OCI-LY3 (cell line): ENCODE measurements at regions not wholly inside any gene's neighbourhood (a gene's known extent, or its start where the extent isn't known, plus 50 kb on each side); places are given as distances from the start of the nearest gene placed in this dataset.

ENCODE experiments used
- H2AFZ ChIP-seq: fragments of 200-600, 300-600 bp; shearing (Covaris generic); 2 replicates; pipeline ENCODE4 v1.6.0; 2014; ENCODE audit warnings: antibody characterized with exemption, low read depth, low read length
- H3K27ac ChIP-seq: fragments of 200-600, 300-600 bp; sonication (generic); 2 replicates; pipeline ENCODE4 v1.5.1; 2014; ENCODE audit warnings: mild to moderate bottlenecking, low read length, moderate library complexity, mixed read lengths
- H3K27me3 ChIP-seq: fragments of 200-600, 300-600 bp; sonication (generic); 2 replicates; pipeline ENCODE4 v1.6.1; 2014; ENCODE audit warnings: low read depth, low read length, mixed read lengths
- H3K36me3 ChIP-seq: fragments of 200-600, 300-600 bp; sonication (generic); replicated peaks from 2 replicates; pipeline ENCODE3; 2014; ENCODE audit warnings: low read depth, low read length, mixed read lengths
- H3K4me1 ChIP-seq: fragments of 300-600, 200-600 bp; sonication (generic); 2 replicates; pipeline ENCODE4 v1.6.1; 2014; ENCODE audit warnings: low read length, mixed read lengths
- H3K4me2 ChIP-seq: fragments of 200-600, 300-600 bp; sonication (generic); 2 replicates; pipeline ENCODE4 v1.6.1; 2014; ENCODE audit warnings: low read length, mixed read lengths
- H3K4me3 ChIP-seq: fragments of 300-600, 200-600 bp; sonication (generic); 2 replicates; pipeline ENCODE4 v1.5.1; 2014; ENCODE audit warnings: antibody characterized with exemption, mild to moderate bottlenecking, low read length, moderate library complexity
- H3K79me2 ChIP-seq: fragments of 300-600, 200-600 bp; shearing (Covaris generic); 2 replicates; pipeline ENCODE4 v1.6.1; 2014; ENCODE audit warnings: mild to moderate bottlenecking, low read length, mixed read lengths
- H3K9ac ChIP-seq: fragments of 300-600, 200-600 bp; shearing (Covaris generic); 2 replicates; pipeline ENCODE4 v1.6.0; 2014; ENCODE audit warnings: mild to moderate bottlenecking, low read length, moderate library complexity
- H3K9me3 ChIP-seq: fragments of 200-600, 300-600 bp; shearing (Covaris generic); 2 replicates; pipeline ENCODE4 v1.6.1; 2014; ENCODE audit warnings: low read length, mixed read lengths; ENCODE audit not compliant: insufficient read depth
- H4K20me1 ChIP-seq: fragments of 200-600, 300-600 bp; sonication (generic); 2 replicates; pipeline ENCODE4 v1.6.1; 2016; ENCODE audit warnings: low read length, mixed read lengths; ENCODE audit not compliant: insufficient read depth
- EZH2phosphoT487 ChIP-seq: fragments of 200-600 bp; shearing (Covaris generic); IDR thresholded peaks from 2 replicates; pipeline ENCODE4 v1.6.1; 2018; ENCODE audit warnings: antibody characterized with exemption, mixed run types, low read depth
- TF ChIP-seq, protein P1 (sequence below): fragments of 200-600, 300-600 bp; sonication (generic); IDR thresholded peaks from 2 replicates; pipeline ENCODE4 v1.5.1; 2014; ENCODE audit warnings: antibody characterized with exemption, low read length, low read depth

DNA sequence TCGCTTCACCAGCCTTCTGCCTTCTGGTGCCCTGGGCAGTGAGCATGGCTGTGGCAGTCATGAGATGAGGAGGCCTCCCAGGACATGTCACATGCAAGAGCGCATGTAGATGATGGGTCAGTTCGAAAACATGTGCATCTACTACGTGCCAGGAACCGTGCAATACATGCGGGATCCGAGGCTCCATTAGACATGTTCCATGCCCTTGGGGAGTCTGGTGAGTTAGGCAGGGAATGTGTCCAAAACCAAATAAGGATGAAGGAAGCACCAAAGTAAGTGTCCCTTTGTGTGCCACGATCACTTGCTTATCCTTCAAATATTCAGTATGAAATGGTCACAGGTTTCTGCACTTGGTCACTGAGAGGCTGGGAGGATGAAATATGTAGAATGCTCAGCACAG, 223.3 kb downstream of the RBM19 start:
- Histone ChIP-seq H3K79me2 (no peaks in the 10 kb centered on the region), H3K27ac (no peak overlapping the region), H3K4me2 (no peak overlapping the region), H3K27me3 (peaks cover 40% of the 10 kb centered on the region), H4K20me1 (no peaks in the 10 kb centered on the region), H3K4me3 (no peak overlapping the region), H3K4me1 (no peaks in the 10 kb centered on the region), H2AFZ (no peak overlapping the region), H3K9me3 (no peaks in the 10 kb centered on the region), H3K9ac (no peak overlapping the region), H3K36me3 (no peaks in the 10 kb centered on the region)
- TF ChIP-seq, protein P1, sequence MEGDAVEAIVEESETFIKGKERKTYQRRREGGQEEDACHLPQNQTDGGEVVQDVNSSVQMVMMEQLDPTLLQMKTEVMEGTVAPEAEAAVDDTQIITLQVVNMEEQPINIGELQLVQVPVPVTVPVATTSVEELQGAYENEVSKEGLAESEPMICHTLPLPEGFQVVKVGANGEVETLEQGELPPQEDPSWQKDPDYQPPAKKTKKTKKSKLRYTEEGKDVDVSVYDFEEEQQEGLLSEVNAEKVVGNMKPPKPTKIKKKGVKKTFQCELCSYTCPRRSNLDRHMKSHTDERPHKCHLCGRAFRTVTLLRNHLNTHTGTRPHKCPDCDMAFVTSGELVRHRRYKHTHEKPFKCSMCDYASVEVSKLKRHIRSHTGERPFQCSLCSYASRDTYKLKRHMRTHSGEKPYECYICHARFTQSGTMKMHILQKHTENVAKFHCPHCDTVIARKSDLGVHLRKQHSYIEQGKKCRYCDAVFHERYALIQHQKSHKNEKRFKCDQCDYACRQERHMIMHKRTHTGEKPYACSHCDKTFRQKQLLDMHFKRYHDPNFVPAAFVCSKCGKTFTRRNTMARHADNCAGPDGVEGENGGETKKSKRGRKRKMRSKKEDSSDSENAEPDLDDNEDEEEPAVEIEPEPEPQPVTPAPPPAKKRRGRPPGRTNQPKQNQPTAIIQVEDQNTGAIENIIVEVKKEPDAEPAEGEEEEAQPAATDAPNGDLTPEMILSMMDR: no peak

DNA sequence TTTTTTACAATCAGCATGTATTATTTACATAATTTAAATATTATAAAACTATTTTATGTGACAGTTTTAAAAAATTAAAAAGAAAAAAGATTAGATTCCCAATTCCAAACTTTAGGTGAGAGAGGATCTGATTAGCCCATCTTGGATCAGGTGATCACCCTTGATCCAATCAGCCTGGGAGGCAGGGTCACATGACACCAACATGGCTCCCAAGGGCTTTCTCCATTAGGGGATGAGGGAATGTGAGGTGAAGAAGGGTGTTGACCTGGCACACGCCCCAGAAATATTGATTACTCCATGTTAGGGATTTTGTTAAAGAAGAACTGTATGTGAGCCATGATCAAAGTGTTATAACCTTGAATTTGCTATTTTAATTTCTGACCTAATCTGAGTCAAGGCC, 225.4 kb downstream of the RBM19 start:
- no peaks in the 10 kb centered on the region for H4K20me1 ChIP-seq
- H3K4me3 ChIP-seq: no peak overlapping the region
- H3K9ac ChIP-seq: no peak overlapping the region
- no peaks in the 10 kb centered on the region for H3K79me2 ChIP-seq
- H3K27ac ChIP-seq: no peak overlapping the region
- H3K36me3 ChIP-seq: no peaks in the 10 kb centered on the region
- no peak overlapping the region for H2AFZ ChIP-seq
- no peaks in the 10 kb centered on the region for H3K4me1 ChIP-seq
- TF ChIP-seq EZH2phosphoT487: no peak
- TF ChIP-seq, protein P1: no peak
- no peak overlapping the region for H3K4me2 ChIP-seq
- peaks cover 19% of the 10 kb centered on the region for H3K27me3 ChIP-seq
- H3K9me3 ChIP-seq: no peaks in the 10 kb centered on the region

DNA sequence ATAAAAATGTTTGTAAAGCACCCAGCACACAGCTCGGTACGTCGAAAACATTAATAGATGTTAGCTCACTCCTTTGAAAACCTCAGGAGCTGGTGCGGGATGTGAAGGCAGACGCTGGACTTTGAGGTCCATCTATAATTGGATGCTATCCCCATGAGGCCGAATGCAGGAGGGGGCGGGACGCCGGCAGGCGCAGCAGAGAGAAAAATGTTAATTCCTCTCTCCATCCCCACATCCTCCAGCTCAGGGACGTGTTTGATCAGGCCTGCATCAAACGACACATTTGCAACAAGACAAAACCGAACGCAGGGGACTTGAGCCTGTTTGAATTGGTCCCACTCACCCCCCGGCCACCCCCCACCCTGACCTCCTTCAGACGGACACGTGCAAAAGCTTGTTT, 231.0 kb downstream of the RBM19 start:
- no peak overlapping the region for H3K4me2 ChIP-seq

DNA sequence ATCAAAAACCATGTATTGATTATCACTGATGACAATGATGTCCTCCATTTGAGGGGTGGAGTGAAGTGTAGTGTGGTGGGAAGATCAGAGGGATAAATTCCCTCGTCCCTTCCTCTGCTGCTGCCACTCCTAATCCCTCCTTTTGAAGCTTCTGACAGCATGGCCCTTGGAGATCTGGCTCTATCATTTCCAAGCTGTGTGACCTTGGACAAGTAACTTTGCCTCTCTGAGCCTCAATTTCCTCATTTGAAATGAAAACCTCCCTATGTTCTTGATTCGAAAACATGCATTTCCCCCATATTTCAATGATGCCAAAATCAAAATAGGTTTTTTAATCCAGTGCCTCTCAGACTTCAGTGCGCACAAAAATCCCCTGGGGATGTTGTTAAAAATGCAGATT, 231.6 kb downstream of the RBM19 start:
- Histone ChIP-seq H3K9me3 (no peaks in the 10 kb centered on the region), H2AFZ (no peak overlapping the region), H4K20me1 (no peaks in the 10 kb centered on the region), H3K79me2 (no peaks in the 10 kb centered on the region), H3K36me3 (no peaks in the 10 kb centered on the region), H3K4me1 (no peaks in the 10 kb centered on the region), H3K4me2 (no peak overlapping the region), H3K4me3 (no peak overlapping the region), H3K9ac (no peak overlapping the region), H3K27me3 (0 out of 2 replicates have a peak, but pooled peaks cover 6% of the 10 kb centered on the region), H3K27ac (no peak overlapping the region)
- no peak for TF ChIP-seq EZH2phosphoT487
- TF ChIP-seq, protein P1: no peak

More for the DNA sequence above, 231.0 kb downstream of the RBM19 start:
- H3K9ac ChIP-seq: no peak overlapping the region
- 0 out of 2 replicates have a peak, but pooled peaks cover 6% of the 10 kb centered on the region for H3K27me3 ChIP-seq
- no peaks in the 10 kb centered on the region for H3K4me1 ChIP-seq
- no peak for TF ChIP-seq EZH2phosphoT487
- TF ChIP-seq, protein P1: no peak
- no peaks in the 10 kb centered on the region for H3K9me3 ChIP-seq
- H4K20me1 ChIP-seq: no peaks in the 10 kb centered on the region
- H3K27ac ChIP-seq: no peak overlapping the region
- no peak overlapping the region for H2AFZ ChIP-seq
- no peak overlapping the region for H3K4me3 ChIP-seq
- H3K79me2 ChIP-seq: no peaks in the 10 kb centered on the region
- H3K36me3 ChIP-seq: no peaks in the 10 kb centered on the region
